GM21423 (cell line): ENCODE measurements at regions not wholly inside any gene's neighbourhood (a gene's known extent, or its start where the extent isn't known, plus 50 kb on each side); places are given as distances from the start of the nearest gene placed in this dataset.
"Not testable (repeated sequence)": the region's sequence is repeated elsewhere in the genome, so short reads cannot be mapped to it uniquely, and the experiment has no call there.

Source experiments
- ATAC-seq: cut with Tn5 transposase; IDR thresholded peaks from one replicate; pipeline ENCODE4 v1.9.1; 2021; ENCODE audit warnings: mild to moderate bottlenecking, moderate library complexity; ENCODE audit not compliant: unreplicated experiment

GRCh38 chr12:28770322-28770721 is 378.8 kb upstream of the FAR2 start:
- no peak for ATAC-seq

DNA sequence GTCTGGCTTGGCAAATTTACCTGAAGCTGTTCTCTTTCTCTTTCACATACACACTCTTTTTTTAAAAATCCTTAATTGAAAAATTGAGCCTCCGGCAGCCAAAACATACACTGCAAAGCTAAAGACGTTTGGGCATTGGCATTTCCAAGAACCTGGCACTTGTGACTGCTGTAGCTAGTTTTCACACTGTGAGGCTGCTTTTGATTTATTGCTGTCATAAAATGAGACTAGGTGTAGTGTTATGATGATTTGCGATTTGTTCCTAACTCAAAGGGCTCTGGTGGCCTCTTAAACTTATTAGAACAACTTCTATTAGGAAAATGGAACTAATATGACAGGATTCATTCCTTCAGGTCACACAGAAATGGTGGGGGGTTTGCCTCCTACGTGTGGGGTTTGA is 377.1 kb upstream of the FAR2 start:
- ATAC-seq = no peak

DNA sequence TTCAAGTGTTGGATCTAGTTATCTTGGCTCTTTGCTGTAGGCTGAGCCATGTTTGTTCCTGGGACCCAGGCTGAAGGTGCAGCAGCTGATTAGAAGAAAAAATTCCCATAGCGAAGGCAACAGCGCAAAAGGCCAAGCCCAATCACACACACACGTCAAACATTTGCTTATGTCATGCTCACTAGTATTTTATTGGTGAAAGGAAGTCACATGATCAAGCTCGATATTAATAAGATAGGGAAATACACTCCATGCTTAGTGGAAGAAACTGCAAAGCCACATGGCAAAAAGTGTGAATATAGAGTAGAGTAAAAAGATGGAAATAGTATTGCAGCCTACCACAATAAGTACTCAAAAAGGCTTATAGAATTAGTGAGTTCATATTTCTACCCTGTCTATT is 373.5 kb upstream of the FAR2 start:
- ATAC-seq = no peak

DNA sequence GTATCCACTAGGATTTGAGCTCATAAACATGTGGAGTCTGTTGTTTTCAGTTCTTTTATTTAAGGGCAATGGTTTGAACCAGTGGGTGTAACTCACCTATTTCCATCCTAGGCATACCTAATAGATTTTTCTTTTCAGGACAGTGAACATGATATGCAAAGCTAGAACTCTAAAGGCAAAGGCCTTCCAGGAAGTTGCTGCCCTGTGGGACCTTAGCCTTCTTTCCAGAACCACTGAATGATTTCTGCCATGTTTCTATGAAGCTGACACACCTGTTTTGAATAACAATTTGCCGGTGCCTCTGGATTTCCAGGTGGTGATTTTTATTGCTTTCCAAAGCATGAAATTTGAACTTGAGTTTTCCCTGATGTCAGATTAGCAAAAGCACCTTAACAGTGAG is 372.9 kb upstream of the FAR2 start:
- ATAC-seq = no peak

DNA sequence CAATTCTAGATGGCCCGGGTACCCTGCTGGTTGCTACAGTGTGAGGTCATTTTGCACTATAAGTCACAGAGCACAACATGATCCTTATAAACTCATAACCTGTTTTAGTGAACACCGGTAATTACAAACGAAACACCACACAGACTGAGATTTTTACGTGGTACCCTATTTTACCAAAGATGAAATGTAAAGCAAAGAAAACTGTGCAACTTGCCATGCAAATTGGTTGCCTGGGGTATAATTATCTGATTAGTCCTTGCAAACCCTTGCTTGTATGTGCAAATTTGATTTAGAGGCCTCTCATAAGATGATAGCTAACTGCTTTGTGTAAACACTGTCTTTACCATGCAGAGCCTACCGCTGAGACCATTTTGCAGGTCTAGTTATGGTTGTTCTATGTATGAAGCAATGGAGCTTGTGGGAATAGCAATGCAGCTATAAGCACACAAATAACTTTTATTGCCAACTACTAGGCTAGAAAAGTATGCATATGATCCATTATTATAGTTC is 372.1 kb upstream of the FAR2 start:
- no peak for ATAC-seq

GRCh38 chr12:28777603-28778365 is 371.3 kb upstream of the FAR2 start:
- no peak for ATAC-seq

GRCh38 chr12:28780096-28780495 is 369.0 kb upstream of the FAR2 start:
- ATAC-seq = no peak

GRCh38 chr12:28780960-28781359 is 368.1 kb upstream of the FAR2 start:
- no peak for ATAC-seq

DNA sequence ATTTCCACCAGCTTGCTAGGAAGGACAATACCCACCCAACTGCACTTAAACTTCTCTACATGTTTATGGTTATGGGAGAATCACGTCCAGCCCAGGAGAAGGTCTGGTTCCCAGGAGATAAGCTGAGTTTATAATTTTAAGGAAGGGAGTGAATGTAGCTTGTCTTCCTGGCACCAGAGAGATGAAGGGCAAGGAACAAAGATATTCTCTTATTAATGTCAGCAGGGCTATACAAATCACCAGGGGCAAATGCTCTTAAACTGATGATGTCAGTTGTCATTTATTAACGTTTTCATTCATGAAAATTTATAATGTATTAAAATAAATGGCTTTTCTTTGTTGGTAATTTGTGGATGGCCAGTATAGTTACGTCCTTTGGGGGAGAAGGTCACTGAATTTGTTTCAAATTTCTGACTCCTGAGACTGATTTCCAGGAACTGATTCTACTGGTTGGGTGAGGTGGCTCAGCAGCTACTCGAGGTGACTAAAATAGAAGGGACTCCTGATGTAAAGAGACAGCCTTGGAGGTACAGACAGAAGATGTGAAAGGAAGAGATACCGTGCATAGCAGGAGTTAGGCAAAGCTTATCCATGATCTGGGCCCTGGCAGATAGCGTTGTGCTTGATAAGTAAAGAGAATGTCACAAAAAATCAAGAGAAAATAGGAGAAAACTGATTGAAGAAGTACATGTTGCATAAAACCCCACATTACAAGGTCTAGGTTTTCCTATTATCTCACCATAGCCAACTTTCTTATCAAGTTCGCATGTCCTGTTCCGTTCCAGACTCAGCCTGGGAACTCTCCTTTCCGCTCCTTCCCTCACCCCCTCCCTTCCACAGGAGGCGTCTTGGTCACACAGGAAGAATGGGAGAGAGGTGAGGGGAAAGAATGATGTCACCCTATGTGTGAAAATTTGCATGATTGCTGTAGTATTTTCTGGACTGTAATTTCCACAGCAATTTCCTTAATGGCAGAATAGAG is 367.1 kb upstream of the FAR2 start:
- no peak for ATAC-seq

GRCh38 chr12:28782812-28783211 is 366.3 kb upstream of the FAR2 start:
- ATAC-seq = no peak

- ATAC-seq = no peak
These were observed 361.9 kb upstream of the FAR2 start for GRCh38 chr12:28787151-28787550.

GRCh38 chr12:28788256-28788655 is 360.8 kb upstream of the FAR2 start:
- not testable (repeated sequence) for ATAC-seq

DNA sequence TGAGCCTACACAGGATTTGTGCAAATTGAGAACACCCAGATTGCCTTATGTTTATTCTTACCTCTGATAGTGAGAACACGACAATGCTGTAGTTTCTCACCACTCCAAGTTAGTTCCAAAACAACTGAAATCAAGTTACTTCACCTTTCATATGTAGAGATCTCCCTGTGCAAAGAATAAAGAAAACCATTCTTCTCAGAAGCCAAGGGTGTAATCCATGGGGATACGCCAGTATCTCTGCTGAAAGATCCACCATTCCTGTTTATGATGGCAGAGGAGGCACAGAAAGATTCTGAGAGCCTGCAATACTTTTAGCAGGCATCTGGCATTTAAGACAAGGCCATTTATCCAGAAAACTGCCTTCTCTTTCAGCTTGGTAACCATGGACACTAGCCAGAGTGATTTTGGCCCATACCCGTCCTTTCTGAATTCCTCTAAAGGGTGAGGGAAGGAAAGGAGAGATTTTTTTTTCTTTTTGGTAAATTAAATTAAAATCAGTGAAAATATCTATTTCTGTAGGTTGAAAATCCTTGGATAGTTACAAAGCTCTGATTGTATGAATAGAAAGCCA is 355.4 kb upstream of the FAR2 start:
- ATAC-seq = no peak

GRCh38 chr12:28794211-28794610 is 354.9 kb upstream of the FAR2 start:
- ATAC-seq = no peak

- no peak for ATAC-seq
These were observed 354.3 kb upstream of the FAR2 start for GRCh38 chr12:28794786-28795185.

- no peak for ATAC-seq
These were observed 353.8 kb upstream of the FAR2 start for GRCh38 chr12:28795311-28795710.

GRCh38 chr12:28799348-28799747 is 349.7 kb upstream of the FAR2 start:
- no peak for ATAC-seq

GRCh38 chr12:28800129-28800528 is 348.9 kb upstream of the FAR2 start:
- ATAC-seq = no peak

- no peak for ATAC-seq
These were observed 346.2 kb upstream of the FAR2 start for GRCh38 chr12:28802706-28803438.

DNA sequence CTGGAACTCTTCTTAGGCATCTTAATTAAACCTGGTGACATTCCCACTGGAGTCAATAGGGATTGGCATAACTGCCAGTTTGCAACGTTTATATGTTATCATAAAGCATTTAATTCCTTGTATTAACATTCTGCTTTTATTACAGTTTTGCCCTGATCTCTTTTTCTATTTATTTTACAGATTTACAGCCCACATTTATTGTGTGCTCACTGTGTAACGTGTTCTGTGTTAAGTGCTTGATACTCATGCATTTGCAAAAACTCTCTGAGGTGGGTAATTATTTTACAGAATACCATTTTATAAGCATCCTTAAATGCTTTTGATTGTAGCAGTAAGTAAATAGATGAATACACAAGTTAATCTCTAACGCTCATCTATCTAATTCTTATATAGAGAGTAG is 341.5 kb upstream of the FAR2 start:
- ATAC-seq = no peak

GRCh38 chr12:28811457-28811856 is 337.6 kb upstream of the FAR2 start:
- ATAC-seq = no peak
